Ovary (tissue), 3 donors: ENCODE measurements at regions not wholly inside any gene's neighbourhood (a gene's known extent, or its start where the extent isn't known, plus 50 kb on each side); places are given as distances from the start of the nearest gene placed in this dataset.
"Not testable (repeated sequence)": the region's sequence is repeated elsewhere in the genome, so short reads cannot be mapped to it uniquely, and the experiment has no call there.

Experiments
- CTCF ChIP-seq, 3 donors: fragments of 450-650 bp in 2 of 3; fragments of 200-600 bp in 1 of 3; IDR thresholded peaks; one replicate each; pipeline versions ENCODE4 v1.5.1 to v1.8.0; 2016 to 2022; ENCODE audit warnings: antibody characterized with exemption in 3 of 3, mild to moderate bottlenecking in 1 of 3
- EP300 ChIP-seq: sonication (generic); formaldehyde crosslinking; IDR thresholded peaks from one replicate; pipeline ENCODE4 v1.6.1; 2017; ENCODE audit warnings: antibody characterized with exemption
- POLR2A ChIP-seq: fragments of 450-650 bp; IDR thresholded peaks from one replicate; pipeline ENCODE4 v1.6.1; 2017; ENCODE audit warnings: antibody characterized with exemption, mild to moderate bottlenecking, moderate library complexity
- donor health status: DM: no; HTN: no; CAD: no.

- TF ChIP-seq CTCF (IDR thresholded peaks at IDR 0.05); POLR2A; EP300: not testable (repeated sequence)
Observed at GRCh38 chr15:31636911-31637310, 310.3 kb downstream of the KLF13 start.
